HepG2 (cell line): ENCODE measurements at regions not wholly inside any gene's neighbourhood (a gene's known extent, or its start where the extent isn't known, plus 50 kb on each side); places are given as distances from the start of the nearest gene placed in this dataset.
A peak's percentile ranks its signal among the peaks of the same experiment; 100 is the strongest.

Source experiments
- ATAC-seq: fragments of 200-7000 bp; cut with Tn5 transposase; 3 replicates; pipeline ENCODE4 v1.9.1; 2020; ENCODE audit warnings: mild to moderate bottlenecking, moderate library complexity
- BruUV-seq: library from RNA; stranded (reverse); fragments of 400-500 nt; replicated peaks from 2 replicates; lab custom pipeline; 2021; lab: Mats Ljungman, UMichigan
- CTCF ChIA-PET: fragments of 300-600 bp; formaldehyde crosslinking; extraction: SDS; loops from one replicate; lab custom pipeline; 2021; ENCODE audit warnings: low total read pairs, inconsistent platforms, low intra/inter-chr PET ratio; lab: Yijun Ruan, JAX
- POLR2A ChIA-PET: fragments of 350-600 bp; sonication (Branson Sonifier 250); formaldehyde crosslinking; loops from one replicate; lab custom pipeline; 2020; ENCODE audit warnings: antibody characterized with exemption, inconsistent platforms; lab: Yijun Ruan, JAX
- DNase-seq: peaks from one replicate; pipeline ENCODE4 v3.0.0-alpha.2; 2015; ENCODE audit warnings: low spot score
- FAIRE-seq: peaks from 3 replicates; lab custom pipeline; 2011; peaks lifted over from hg19 to GRCh38; lab: Jason Lieb, UNC
- H2AFZ ChIP-seq: one replicate; pipeline ENCODE4 v1.6.1; 2011; ENCODE audit warnings: low read length, inconsistent platforms
- H3K27ac ChIP-seq: fragments of 300-600 bp; 3 replicates; pipeline ENCODE4 v1.8.0; 2011; ENCODE audit warnings: mixed run types, mild to moderate bottlenecking, mixed read lengths, low read length, inconsistent platforms; ENCODE audit not compliant: insufficient read depth; ENCODE audit errors: extremely low read length
- H3K27me3 ChIP-seq, 2 experiments: fragments of 200-600 bp in 1 of 2; 2 replicates in 1 of 2; 3 replicates in 1 of 2; pipeline versions ENCODE4 v1.6.0 to v1.8.0; 2011; ENCODE audit warnings: low read length in 2 of 2, mild to moderate bottlenecking in 2 of 2, moderate library complexity in 2 of 2, inconsistent platforms in 1 of 2; ENCODE audit not compliant: insufficient read depth in 2 of 2, control insufficient read depth in 1 of 2
- H3K36me3 ChIP-seq, 2 experiments: fragments of 200-600 bp in 1 of 2; replicated peaks in 1 of 2; 2 replicates in 1 of 2; 3 replicates in 1 of 2; pipeline versions ENCODE4 v1.5.1 to v1.8.0; 2011; ENCODE audit warnings: low read length in 2 of 2, inconsistent platforms in 1 of 2; ENCODE audit not compliant: insufficient read depth in 2 of 2, control insufficient read depth in 1 of 2
- H3K4me1 ChIP-seq: 2 replicates; pipeline ENCODE4 v1.5.1; 2012; ENCODE audit warnings: low read length, inconsistent platforms; ENCODE audit not compliant: insufficient read depth
- H3K4me2 ChIP-seq: 2 replicates; pipeline ENCODE4 v1.6.0; 2011; ENCODE audit warnings: low read depth, low read length, inconsistent platforms
- H3K4me3 ChIP-seq, 3 experiments: fragments of 200-600 bp in 1 of 3; sonication (generic), shearing (Covaris generic) in 1 of 3; replicated peaks in 1 of 3; 2 replicates each; pipeline ENCODE4 v1.5.1; 2011 to 2016; ENCODE audit warnings: low read length in 3 of 3, inconsistent platforms in 2 of 3, low read depth in 2 of 3, mild to moderate bottlenecking in 2 of 3, control low read depth in 1 of 3, mixed read lengths in 1 of 3; ENCODE audit not compliant: insufficient read depth in 1 of 3
- H3K79me2 ChIP-seq: one replicate; pipeline ENCODE4 v1.6.1; 2011; ENCODE audit warnings: low read length, inconsistent platforms; ENCODE audit not compliant: insufficient read depth
- H3K9ac ChIP-seq: 2 replicates; pipeline ENCODE4 v1.6.0; 2011; ENCODE audit warnings: mild to moderate bottlenecking, low read depth, low read length, inconsistent platforms; ENCODE audit not compliant: insufficient read depth
- H3K9me3 ChIP-seq: 2 replicates; pipeline ENCODE4 v1.5.1; 2012; ENCODE audit warnings: mild to moderate bottlenecking, low read length
- H4K20me1 ChIP-seq: 2 replicates; pipeline ENCODE4 v1.6.0; 2011; ENCODE audit warnings: inconsistent platforms, mild to moderate bottlenecking, low read length, moderate library complexity; ENCODE audit not compliant: insufficient read depth
- ATF7 ChIP-seq, 2 experiments: fragments of 450-650 bp in 1 of 2; sonication (generic) in 1 of 2; formaldehyde crosslinking in 1 of 2; IDR thresholded peaks; 2 replicates each; pipeline versions ENCODE4 v1.4.0 to v1.6.1; 2016 to 2020; ENCODE audit warnings: antibody characterized with exemption in 1 of 2, mild to moderate bottlenecking in 1 of 2, missing genetic modification reagents in 1 of 2
- HCFC1 ChIP-seq: fragments of 150-350 bp; IDR thresholded peaks from 2 replicates; pipeline ENCODE4 v1.6.1; 2014; ENCODE audit warnings: low read depth, low read length
- HNRNPLL ChIP-seq: fragments of 200-400 bp; formaldehyde crosslinking; IDR thresholded peaks from 2 replicates; pipeline ENCODE4 v1.6.1; 2017; ENCODE audit warnings: mild to moderate bottlenecking, low read depth, low read length; ENCODE audit not compliant: poor library complexity, severe bottlenecking
- KDM5B ChIP-seq: sonication (generic); formaldehyde crosslinking; IDR thresholded peaks from 2 replicates; pipeline ENCODE4 v1.4.0; 2020; ENCODE audit warnings: missing genetic modification reagents, mild to moderate bottlenecking, borderline replicate concordance
- MAFK ChIP-seq, 2 experiments: IDR thresholded peaks in 1 of 2; conservative IDR thresholded peaks in 1 of 2; 2 replicates each; pipeline ENCODE4 v1.6.1; 2011; ENCODE audit warnings: improper control_type of control experiment in 2 of 2, low read length in 2 of 2
- NFYB ChIP-seq: sonication (generic); formaldehyde crosslinking; IDR thresholded peaks from 2 replicates; pipeline ENCODE4 v1.4.0; 2020; ENCODE audit warnings: missing genetic modification reagents
- POLR2AphosphoS2 ChIP-seq: IDR thresholded peaks from 2 replicates; pipeline ENCODE4 v1.6.1; 2011; ENCODE audit warnings: low read depth, low read length, improper control_type of control experiment
- SYNCRIP ChIP-seq: fragments of 200-400 bp; formaldehyde crosslinking; IDR thresholded peaks from 2 replicates; pipeline ENCODE4 v1.6.1; 2018; ENCODE audit warnings: mild to moderate bottlenecking, low read depth, low read length; ENCODE audit not compliant: insufficient read depth
- ZNF367 ChIP-seq: sonication (generic); formaldehyde crosslinking; IDR thresholded peaks from 2 replicates; pipeline ENCODE4 v1.4.0; 2020; ENCODE audit warnings: missing genetic modification reagents, borderline replicate concordance
- ZNF747 ChIP-seq: sonication (generic); formaldehyde crosslinking; IDR thresholded peaks from 2 replicates; pipeline ENCODE4 v1.8.1; 2023; ENCODE audit warnings: missing genetic modification reagents, mild to moderate bottlenecking, borderline replicate concordance
- WGBS: methylation state at CpG from one replicate; pipeline ENCODE4 v1.1.6; 2017; ENCODE audit warnings: low lambda C conversion rate; 5-methylcytosine and 5-hydroxymethylcytosine counted together
- in situ Hi-C: cut with HindIII; loops from 2 replicates; pipeline ENCODE4 v1.10.0; 2017; ENCODE audit warnings: low pct_unique_long_range_greater_than_20kb; ENCODE audit not compliant: extremely low pct_ligation_motif_present
- intact Hi-C: fragments of 100-400 bp; cut with micrococcal nuclease; formaldehyde crosslinking; loops from one replicate; pipeline ENCODE4 v1.10.0; 2022; ENCODE audit not compliant: unreplicated experiment

DNA sequence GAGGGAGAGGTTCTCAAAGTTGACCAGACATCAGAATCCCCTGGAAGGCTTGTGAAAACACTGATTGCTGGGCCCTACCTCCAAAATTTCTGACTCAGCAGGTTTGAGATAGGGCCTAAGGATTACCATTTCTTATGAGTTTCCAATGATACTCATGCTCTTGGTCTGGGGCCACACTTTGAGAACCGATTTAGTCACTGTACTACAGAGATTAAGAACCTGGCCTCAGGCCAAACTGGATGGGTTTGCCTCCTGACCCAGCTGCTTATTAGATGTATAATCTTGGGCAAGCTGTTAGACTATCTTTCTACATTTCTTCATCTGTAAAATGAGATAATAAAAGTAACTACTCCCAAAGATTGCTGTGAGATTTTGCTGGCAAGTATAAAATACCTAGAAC, 77.1 kb upstream of the SCIN start:
- no peak overlapping the region for H2AFZ ChIP-seq
- WGBS = 0% methylated on average over 1 of the region's 1 CpG
- DNase-seq (no peak), FAIRE-seq (no peak), ATAC-seq (no peak)
- in situ Hi-C loops = loop anchor here (25.0 kb wide), 2 partner anchors 656 to 1056 kb away; partner anchors contain the start of gene THSD7A
- TF ChIP-seq ZNF747 (CRISPR knock-in tag) (no peak), POLR2AphosphoS2 (no peak), MAFK (conservative IDR thresholded peaks at IDR 0.05 in 1 of 2, IDR thresholded peaks at IDR 0.05 in 1 of 2; ENCODE audit: low read length in 2 of 2) (peak in 1 of 2 experiments; percentile 36; a peak in 1 of 4 replicates), HNRNPLL (no peak)
- no peaks in the 10 kb centered on the region for H3K27me3 ChIP-seq
- no peak overlapping the region for H3K9ac ChIP-seq
- no peak overlapping the region for H3K27ac ChIP-seq
- intact Hi-C loops = loop anchor here (10.0 kb wide), 1 partner anchor 659 kb away; the partner anchor contains the start of gene THSD7A
- CTCF ChIA-PET = no interaction called here
- POLR2A ChIA-PET = no interaction called here
- no peaks in the 10 kb centered on the region for H3K9me3 ChIP-seq
- H3K79me2 ChIP-seq = no peaks in the 10 kb centered on the region
- H3K36me3 ChIP-seq = no peaks in the 10 kb centered on the region
- BruUV-seq = no TSS peak
- no peaks in the 10 kb centered on the region for H3K4me1 ChIP-seq
- no peak overlapping the region for H3K4me2 ChIP-seq
- no peaks in the 10 kb centered on the region for H4K20me1 ChIP-seq
- H3K4me3 ChIP-seq = no peak overlapping the region

DNA sequence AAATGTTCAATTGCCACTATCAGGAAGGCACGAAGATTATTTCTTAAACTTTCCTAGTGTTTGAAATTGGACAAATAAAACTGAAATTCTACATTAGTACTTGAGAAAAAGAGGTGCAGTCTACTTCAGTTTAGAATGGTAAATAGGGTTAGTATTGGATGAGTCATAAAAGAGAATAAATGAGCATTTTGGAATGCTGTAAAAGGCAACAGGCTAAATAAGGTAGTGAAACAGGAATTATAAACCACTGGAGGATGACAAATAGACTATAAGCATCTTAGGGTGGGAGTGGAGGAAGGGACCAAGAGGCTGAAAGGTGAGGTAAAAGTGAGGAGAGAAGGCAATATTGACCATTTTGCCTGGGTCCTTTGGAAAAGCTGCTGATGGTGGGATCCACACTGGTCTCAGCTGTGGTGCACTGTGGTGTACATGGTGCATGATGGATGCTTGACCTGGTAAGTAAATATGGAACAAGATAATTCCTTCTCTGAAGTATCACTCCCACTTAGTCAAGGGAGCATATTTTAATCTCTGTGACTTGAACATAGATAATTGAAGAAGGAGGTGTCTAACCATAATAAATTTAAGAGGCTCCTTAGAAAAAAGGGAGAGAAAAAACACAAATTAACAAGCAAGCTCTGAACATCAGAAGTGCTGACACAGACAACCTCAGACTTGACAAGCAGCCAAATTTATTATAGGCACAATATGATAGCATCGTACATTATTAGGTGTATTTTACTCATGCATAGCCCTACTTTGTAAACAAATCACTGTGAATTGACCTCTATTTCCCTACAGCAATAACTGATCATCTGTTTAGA, 76.4 kb upstream of the SCIN start:
- no peak for DNase-seq
- Histone ChIP-seq H3K4me1 (no peaks in the 10 kb centered on the region), H3K36me3 (no peaks in the 10 kb centered on the region), H3K4me2 (no peak overlapping the region), H3K27me3 (no peaks in the 10 kb centered on the region), H3K27ac (no peak overlapping the region), H3K9me3 (no peaks in the 10 kb centered on the region), H3K4me3 (no peak overlapping the region), H3K9ac (no peak overlapping the region), H3K79me2 (no peaks in the 10 kb centered on the region), H4K20me1 (no peaks in the 10 kb centered on the region), H2AFZ (no peak overlapping the region)
- no TSS peak for BruUV-seq
- 27% methylated on average over 2 of the region's 2 CpGs for WGBS
- no peak for FAIRE-seq
- intact Hi-C loops (loop anchor here (10.0 kb wide), 1 partner anchor 659 kb away; the partner anchor contains the start of gene THSD7A), in situ Hi-C loops (loop anchor here (25.0 kb wide), 2 partner anchors 657 to 1057 kb away; partner anchors contain the start of gene THSD7A)
- TF ChIP-seq ZNF367 (CRISPR knock-in tag) (no peak), KDM5B (CRISPR knock-in tag) (no peak), HCFC1 (no peak), SYNCRIP (no peak), NFYB (no peak), ATF7 (IDR thresholded peaks at IDR 0.05) (no peak), ATF7 (CRISPR knock-in tag; IDR thresholded peaks at IDR 0.05) (no peak), MAFK (conservative IDR thresholded peaks at IDR 0.05 in 1 of 2, IDR thresholded peaks at IDR 0.05 in 1 of 2; ENCODE audit: low read length in 2 of 2) (peak in 1 of 2 experiments; percentile 35; a peak in 2 of 4 replicates)
- ATAC-seq = no peak
- ChIA-PET CTCF (no interaction called here), POLR2A (no interaction called here)
